ENCODE measurements at regions not wholly inside any gene's neighbourhood (a gene's known extent, or its start where the extent isn't known, plus 50 kb on each side); places are given as distances from the start of the nearest gene placed in this dataset.

GRCh38 chr10:78895469-78895868 is 173.3 kb upstream of the ZMIZ1 start:
- no peak for TF ChIP-seq POLR2A (IDR thresholded peaks at IDR 0.05)
- TF ChIP-seq CTCF (IDR thresholded peaks at IDR 0.05) = no peak
- Histone ChIP-seq H3K4me3 (no peak overlapping the region), H3K36me3 (no peaks in the 10 kb centered on the region), H3K4me1 (peaks cover 0 to 11% (median 3%) of the 10 kb centered on the region in 4 donors), H3K27me3 (no peaks in the 10 kb centered on the region), H3K27ac (no peak overlapping the region), H3K9me3 (no peaks in the 10 kb centered on the region)
- intact Hi-C loops (cut with DNase I) = no loop called here
- DNase-seq = no peak
- ATAC-seq = no peak
- 100% methylated on average over 3 of the region's 8 CpGs for WGBS (ENCODE audit: insufficient coverage, low coverage, low lambda C conversion rate, missing lambda C conversion rate)

GRCh38 chr10:78896159-78896928 is 172.4 kb upstream of the ZMIZ1 start:
- H3K4me1 ChIP-seq = peaks cover 0 to 11% (median 3%) of the 10 kb centered on the region in 4 donors
- WGBS (ENCODE audit: insufficient coverage, low coverage, low lambda C conversion rate, missing lambda C conversion rate) = 61% methylated on average over 8 of the region's 12 CpGs
- TF ChIP-seq POLR2A (IDR thresholded peaks at IDR 0.05) (no peak), CTCF (IDR thresholded peaks at IDR 0.05) (no peak)
- ATAC-seq (peak in 3 of 4 donors; percentile 27 to 69 (median 68)), DNase-seq (peak in 2 of 3 donors; percentile 52 to 72)
- H3K36me3 ChIP-seq = no peaks in the 10 kb centered on the region
- H3K9me3 ChIP-seq = no peaks in the 10 kb centered on the region
- H3K27ac ChIP-seq = no peak overlapping the region
- intact Hi-C loops (cut with DNase I) = no loop called here
- H3K27me3 ChIP-seq = no peaks in the 10 kb centered on the region
- no peak overlapping the region for H3K4me3 ChIP-seq

- H3K27me3 ChIP-seq = no peaks in the 10 kb centered on the region
- WGBS (ENCODE audit: insufficient coverage, low coverage, low lambda C conversion rate, missing lambda C conversion rate) = 92% methylated on average over 7 of the region's 13 CpGs
- no peak for TF ChIP-seq POLR2A (IDR thresholded peaks at IDR 0.05)
- no peak for TF ChIP-seq CTCF (IDR thresholded peaks at IDR 0.05)
- no peaks in the 10 kb centered on the region for H3K9me3 ChIP-seq
- ATAC-seq (no peak), DNase-seq (no peak)
- H3K4me3 ChIP-seq = no peak overlapping the region
- H3K27ac ChIP-seq = no peak overlapping the region
- intact Hi-C loops (cut with DNase I) = no loop called here
- H3K36me3 ChIP-seq = no peaks in the 10 kb centered on the region
- H3K4me1 ChIP-seq = peaks cover 0 to 11% (median 3%) of the 10 kb centered on the region in 4 donors
Measured at GRCh38 chr10:78898341-78899097, 170.2 kb upstream of the ZMIZ1 start.

- no peak for TF ChIP-seq POLR2A (IDR thresholded peaks at IDR 0.05)
- no peak for TF ChIP-seq CTCF (IDR thresholded peaks at IDR 0.05)
- WGBS (ENCODE audit: insufficient coverage, low coverage, low lambda C conversion rate, missing lambda C conversion rate) = 50% methylated on average over 4 of the region's 7 CpGs
- Histone ChIP-seq H3K4me3 (no peak overlapping the region), H3K4me1 (peaks cover 0 to 11% (median 3%) of the 10 kb centered on the region in 4 donors), H3K27ac (no peak overlapping the region), H3K36me3 (no peaks in the 10 kb centered on the region), H3K9me3 (no peaks in the 10 kb centered on the region), H3K27me3 (no peaks in the 10 kb centered on the region)
- ATAC-seq (peak in 3 of 4 donors; percentile 49 to 52 (median 52)), DNase-seq (no peak)
- intact Hi-C loops (cut with DNase I) = no loop called here
Measured at GRCh38 chr10:78899098-78899754, 169.5 kb upstream of the ZMIZ1 start.

Measured in right lobe of liver (tissue), 6 donors.